H1 (cell line): ENCODE measurements at regions not wholly inside any gene's neighbourhood (a gene's known extent, or its start where the extent isn't known, plus 50 kb on each side); places are given as distances from the start of the nearest gene placed in this dataset.
"Not testable (repeated sequence)": the region's sequence is repeated elsewhere in the genome, so short reads cannot be mapped to it uniquely, and the experiment has no call there.

ENCODE experiments used
- CTCF ChIA-PET: fragments of 300-600 bp; sonication (Branson Sonifier 250); formaldehyde crosslinking; loops from one replicate; lab custom pipeline; 2021; ENCODE audit not compliant: partially characterized antibody; lab: Charles Lee
- POLR2A ChIA-PET: fragments of 300-600 bp; sonication (Branson Sonifier 250); formaldehyde crosslinking; loops from one replicate; lab custom pipeline; 2021; ENCODE audit warnings: inconsistent platforms; ENCODE audit not compliant: partially characterized antibody; lab: Charles Lee
- DNase-seq, 2 experiments: peaks; one replicate each; pipeline versions ENCODE4 v3.0.0 to v3.0.0-alpha.2; 2010 to 2022; ENCODE audit warnings: low spot score in 2 of 2, low read depth in 1 of 2, mixed read lengths in 1 of 2
- FAIRE-seq: peaks from 2 replicates; lab custom pipeline; 2011; peaks lifted over from hg19 to GRCh38; lab: Jason Lieb, UNC
- H2AFZ ChIP-seq: 2 replicates; pipeline ENCODE4 v1.8.1; 2012; ENCODE audit warnings: low read length, inconsistent platforms
- H2AK5ac ChIP-seq: 2 replicates; pipeline ENCODE4 v1.6.1; 2013; ENCODE audit warnings: low read depth, low read length
- H2BK120ac ChIP-seq: replicated peaks from 2 replicates; pipeline ENCODE3; 2013; ENCODE audit warnings: low read depth, low read length, inconsistent platforms
- H2BK12ac ChIP-seq: 2 replicates; pipeline ENCODE4 v1.6.1; 2013; ENCODE audit warnings: low read depth, low read length
- H2BK15ac ChIP-seq: 2 replicates; pipeline ENCODE4 v1.6.1; 2013; ENCODE audit warnings: low read length
- H2BK20ac ChIP-seq: 2 replicates; pipeline ENCODE4 v1.6.1; 2013; ENCODE audit warnings: low read length
- H2BK5ac ChIP-seq: 2 replicates; pipeline ENCODE4 v1.6.1; 2013; ENCODE audit warnings: low read depth, low read length
- H3K14ac ChIP-seq: 2 replicates; pipeline ENCODE4 v1.6.1; 2013; ENCODE audit warnings: inconsistent platforms; ENCODE audit not compliant: insufficient read length
- H3K18ac ChIP-seq: 2 replicates; pipeline ENCODE4 v1.6.1; 2013; ENCODE audit warnings: low read length; ENCODE audit errors: extremely low read depth
- H3K23ac ChIP-seq: 2 replicates; pipeline ENCODE4 v1.6.1; 2013; ENCODE audit warnings: inconsistent platforms; ENCODE audit not compliant: insufficient read length
- H3K23me2 ChIP-seq: 2 replicates; pipeline ENCODE4 v1.6.1; 2013; ENCODE audit warnings: low read depth, low read length
- H3K27ac ChIP-seq: 2 replicates; pipeline ENCODE4 v1.6.1; 2011; ENCODE audit warnings: low read depth, low read length, inconsistent platforms
- H3K27me3 ChIP-seq, 4 experiments: replicated peaks in 1 of 4; 1 replicate in 1 of 4; 2 replicates in 3 of 4; pipeline versions ENCODE4 v1.6.1 to v1.8.1; 2011 to 2013; ENCODE audit warnings: low read length in 3 of 4, mild to moderate bottlenecking in 3 of 4, inconsistent platforms in 2 of 4, mixed read lengths in 2 of 4, moderate library complexity in 1 of 4; ENCODE audit not compliant: control insufficient read depth in 3 of 4, insufficient read depth in 3 of 4; ENCODE audit errors: extremely low read depth in 1 of 4
- H3K36me3 ChIP-seq, 4 experiments: 2 replicates each; pipeline versions ENCODE4 v1.6.1 to v1.8.1; 2011 to 2013; ENCODE audit warnings: mild to moderate bottlenecking in 4 of 4, low read length in 3 of 4, moderate library complexity in 2 of 4, control low read depth in 1 of 4, inconsistent platforms in 1 of 4; ENCODE audit not compliant: insufficient read depth in 4 of 4, control insufficient read depth in 2 of 4
- H3K4ac ChIP-seq: replicated peaks from 2 replicates; pipeline ENCODE3; 2013; ENCODE audit warnings: low read length, low read depth, mixed read lengths, inconsistent platforms; ENCODE audit not compliant: insufficient read length
- H3K4me1 ChIP-seq, 4 experiments: replicated peaks in 1 of 4; 1 replicate in 1 of 4; 2 replicates in 3 of 4; pipeline versions ENCODE4 v1.6.1 to v1.8.1; 2011 to 2013; ENCODE audit warnings: low read length in 3 of 4, inconsistent platforms in 2 of 4, mixed read lengths in 1 of 4; ENCODE audit not compliant: insufficient read depth in 4 of 4, control insufficient read depth in 3 of 4
- H3K4me2 ChIP-seq, 2 experiments: 2 replicates each; pipeline versions ENCODE4 v1.6.1 to v1.8.1; 2011 to 2013; ENCODE audit warnings: low read depth in 2 of 2, low read length in 2 of 2, control low read depth in 1 of 2, inconsistent platforms in 1 of 2, mild to moderate bottlenecking in 1 of 2; ENCODE audit not compliant: insufficient read depth in 1 of 2
- H3K4me3 ChIP-seq, 4 experiments: fragments of 200-600, 300-600 bp in 1 of 4; sonication (generic), shearing (Covaris generic), sonication (Bioruptor Twin) in 1 of 4; 2 replicates each; pipeline versions ENCODE4 v1.5.1 to v1.8.1; 2011 to 2016; ENCODE audit warnings: low read length in 4 of 4, low read depth in 3 of 4, control low read depth in 2 of 4, inconsistent platforms in 2 of 4, mild to moderate bottlenecking in 2 of 4, mixed read lengths in 1 of 4, moderate library complexity in 1 of 4; ENCODE audit not compliant: insufficient read depth in 2 of 4; ENCODE audit errors: extremely low read depth in 1 of 4
- H3K56ac ChIP-seq: replicated peaks from 2 replicates; pipeline ENCODE3; 2013; ENCODE audit warnings: low read depth, mild to moderate bottlenecking, mixed read lengths, low read length, inconsistent platforms; ENCODE audit not compliant: insufficient read length
- H3K79me1 ChIP-seq: 2 replicates; pipeline ENCODE4 v1.6.1; 2013; ENCODE audit warnings: low read depth, low read length, control low read depth
- H3K79me2 ChIP-seq, 2 experiments: 2 replicates each; pipeline versions ENCODE4 v1.6.1 to v1.8.1; 2012 to 2013; ENCODE audit warnings: low read length in 2 of 2, mild to moderate bottlenecking in 2 of 2, inconsistent platforms in 1 of 2; ENCODE audit not compliant: insufficient read depth in 2 of 2, control insufficient read depth in 1 of 2
- H3K9ac ChIP-seq, 4 experiments: replicated peaks in 1 of 4; 1 replicate in 1 of 4; 2 replicates in 3 of 4; pipeline versions ENCODE4 v1.6.1 to v1.8.1; 2011 to 2013; ENCODE audit warnings: low read depth in 3 of 4, low read length in 3 of 4, control low read depth in 2 of 4, mild to moderate bottlenecking in 2 of 4, moderate library complexity in 2 of 4, inconsistent platforms in 1 of 4; ENCODE audit errors: extremely low read depth in 1 of 4
- H3K9me3 ChIP-seq, 2 experiments: 2 replicates each; pipeline versions ENCODE4 v1.6.1 to v1.8.1; 2012 to 2013; ENCODE audit warnings: mild to moderate bottlenecking in 2 of 2, moderate library complexity in 2 of 2, control low read depth in 1 of 2, inconsistent platforms in 1 of 2, low read depth in 1 of 2, low read length in 1 of 2, mixed read lengths in 1 of 2; ENCODE audit not compliant: insufficient read depth in 2 of 2
- H4K20me1 ChIP-seq, 2 experiments: replicated peaks in 1 of 2; 2 replicates each; pipeline versions ENCODE3 to v1.8.1; 2011 to 2013; ENCODE audit warnings: inconsistent platforms in 2 of 2, low read length in 2 of 2, mild to moderate bottlenecking in 1 of 2; ENCODE audit not compliant: insufficient read depth in 2 of 2, control insufficient read depth in 1 of 2
- H4K5ac ChIP-seq: 2 replicates; pipeline ENCODE4 v1.6.1; 2013; ENCODE audit warnings: low read length, low read depth, mixed read lengths, inconsistent platforms; ENCODE audit not compliant: insufficient read length
- H4K8ac ChIP-seq: 2 replicates; pipeline ENCODE4 v1.8.0; 2013; ENCODE audit warnings: mild to moderate bottlenecking, moderate library complexity, low read length, inconsistent platforms; ENCODE audit not compliant: insufficient read depth; ENCODE audit errors: extremely low read depth
- H4K91ac ChIP-seq: replicated peaks from 2 replicates; pipeline ENCODE3; 2013; ENCODE audit warnings: low read length, mixed read lengths, inconsistent platforms; ENCODE audit not compliant: insufficient read length
- WGBS, 2 experiments: shearing (Covaris generic) in 1 of 2; methylation state at CpG; one replicate each; pipeline versions ENCODE4 v1.1.6 to v1.1.7; 2013 to 2015; ENCODE audit warnings: low lambda C conversion rate in 2 of 2, mixed read lengths in 2 of 2, inconsistent platforms in 1 of 2, low coverage in 1 of 2, missing lambda C conversion rate in 1 of 2; ENCODE audit not compliant: insufficient replicate concordance in 2 of 2, insufficient coverage in 1 of 2, insufficient read length in 1 of 2; ENCODE audit errors: extremely low coverage in 1 of 2, missing lambda C conversion rate in 1 of 2; 5-methylcytosine and 5-hydroxymethylcytosine counted together

DNA sequence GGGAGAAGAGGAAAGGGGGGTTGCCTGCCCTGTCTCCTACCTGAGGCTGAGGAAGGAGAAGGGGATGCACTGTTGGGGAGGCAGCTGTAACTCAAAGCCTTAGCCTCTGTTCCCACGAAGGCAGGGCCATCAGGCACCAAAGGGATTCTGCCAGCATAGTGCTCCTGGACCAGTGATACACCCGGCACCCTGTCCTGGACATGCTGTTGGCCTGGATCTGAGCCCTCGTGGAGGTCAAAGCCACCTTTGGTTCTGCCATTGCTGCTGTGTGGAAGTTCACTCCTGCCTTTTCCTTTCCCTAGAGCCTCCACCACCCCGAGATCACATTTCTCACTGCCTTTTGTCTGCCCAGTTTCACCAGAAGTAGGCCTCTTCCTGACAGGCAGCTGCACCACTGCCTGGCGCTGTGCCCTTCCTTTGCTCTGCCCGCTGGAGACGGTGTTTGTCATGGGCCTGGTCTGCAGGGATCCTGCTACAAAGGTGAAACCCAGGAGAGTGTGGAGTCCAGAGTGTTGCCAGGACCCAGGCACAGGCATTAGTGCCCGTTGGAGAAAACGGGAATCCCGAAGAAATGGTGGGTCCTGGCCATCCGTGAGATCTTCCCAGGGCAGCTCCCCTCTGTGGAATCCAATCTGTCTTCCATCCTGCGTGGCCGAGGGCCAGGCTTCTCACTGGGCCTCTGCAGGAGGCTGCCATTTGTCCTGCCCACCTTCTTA lies 267.7 kb downstream of the OR4F29 start:
- H3K14ac ChIP-seq, H4K20me1 ChIP-seq, H3K27me3 ChIP-seq, H3K79me2 ChIP-seq, CTCF ChIA-PET, H3K27ac ChIP-seq, H4K5ac ChIP-seq, FAIRE-seq, H3K79me1 ChIP-seq, H2AK5ac ChIP-seq, H3K56ac ChIP-seq, H3K23ac ChIP-seq, H2BK5ac ChIP-seq, H3K23me2 ChIP-seq, H3K9ac ChIP-seq, H3K4me1 ChIP-seq, H3K4me2 ChIP-seq, H3K36me3 ChIP-seq, H3K4ac ChIP-seq, H3K18ac ChIP-seq, H2AFZ ChIP-seq, H2BK12ac ChIP-seq, H2BK120ac ChIP-seq, H4K8ac ChIP-seq, DNase-seq, H2BK20ac ChIP-seq, H4K91ac ChIP-seq, H2BK15ac ChIP-seq, H3K4me3 ChIP-seq, POLR2A ChIA-PET: not testable (repeated sequence)
- WGBS, 2 experiments: 94% methylated on average over 9 of the region's 13 CpGs; no CpG with 5 or more reads in 1 of the 2 experiments
- H3K9me3 ChIP-seq: peaks cover 3 to 11% of the 10 kb centered on the region in 2 experiments; a peak in 3 of 4 replicates

DNA sequence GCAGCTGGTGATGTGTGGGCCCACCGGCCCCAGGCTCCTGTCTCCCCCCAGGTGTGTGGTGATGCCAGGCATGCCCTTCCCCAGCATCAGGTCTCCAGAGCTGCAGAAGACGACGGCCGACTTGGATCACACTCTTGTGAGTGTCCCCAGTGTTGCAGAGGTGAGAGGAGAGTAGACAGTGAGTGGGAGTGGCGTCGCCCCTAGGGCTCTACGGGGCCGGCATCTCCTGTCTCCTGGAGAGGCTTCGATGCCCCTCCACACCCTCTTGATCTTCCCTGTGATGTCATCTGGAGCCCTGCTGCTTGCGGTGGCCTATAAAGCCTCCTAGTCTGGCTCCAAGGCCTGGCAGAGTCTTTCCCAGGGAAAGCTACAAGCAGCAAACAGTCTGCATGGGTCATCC lies 268.4 kb downstream of the OR4F29 start:
- H4K8ac ChIP-seq, H3K79me1 ChIP-seq, H3K79me2 ChIP-seq, H2BK15ac ChIP-seq, H3K27ac ChIP-seq, FAIRE-seq, H3K4me1 ChIP-seq, H2BK5ac ChIP-seq, DNase-seq, H2AFZ ChIP-seq, H3K36me3 ChIP-seq, H3K23me2 ChIP-seq, H3K4ac ChIP-seq, H2BK120ac ChIP-seq, H3K56ac ChIP-seq, H4K91ac ChIP-seq, H3K9ac ChIP-seq, H3K18ac ChIP-seq, H3K23ac ChIP-seq, H3K4me3 ChIP-seq, CTCF ChIA-PET, H2AK5ac ChIP-seq, H4K5ac ChIP-seq, H4K20me1 ChIP-seq, H2BK12ac ChIP-seq, H3K14ac ChIP-seq, H2BK20ac ChIP-seq, POLR2A ChIA-PET, H3K27me3 ChIP-seq, H3K4me2 ChIP-seq: not testable (repeated sequence)
- WGBS, 2 experiments: 82% methylated on average over 5 of the region's 10 CpGs; no CpG with 5 or more reads in 1 of the 2 experiments
- peaks cover 3 to 11% of the 10 kb centered on the region in 2 experiments; a peak in 3 of 4 replicates for H3K9me3 ChIP-seq
